ENCODE measurements at regions not wholly inside any gene's neighbourhood (a gene's known extent, or its start where the extent isn't known, plus 50 kb on each side); places are given as distances from the start of the nearest gene placed in this dataset.
A peak's percentile ranks its signal among the peaks of the same experiment; 100 is the strongest.

DNA sequence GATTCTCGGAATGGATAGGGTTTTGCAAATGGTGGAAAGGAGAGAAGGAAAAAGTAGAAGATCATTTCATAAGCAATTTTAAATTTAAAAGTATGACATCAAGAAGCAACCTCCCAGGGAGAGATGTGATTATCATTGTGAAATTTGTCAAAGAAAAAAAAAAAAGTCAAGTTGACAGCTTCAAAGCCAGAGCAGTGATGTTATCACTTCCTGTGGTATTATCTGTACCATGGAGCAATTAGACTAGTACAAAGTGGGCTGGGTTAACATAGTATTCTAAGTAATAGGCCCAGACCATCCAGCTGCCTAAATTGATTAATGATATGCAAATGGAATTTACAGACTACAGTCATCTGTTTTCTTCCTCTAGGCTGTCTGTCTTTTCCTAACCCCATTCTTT is 84.0 kb upstream of the NPY start:
- DNase-seq (ENCODE audit: low spot score): peak; percentile 50

DNA sequence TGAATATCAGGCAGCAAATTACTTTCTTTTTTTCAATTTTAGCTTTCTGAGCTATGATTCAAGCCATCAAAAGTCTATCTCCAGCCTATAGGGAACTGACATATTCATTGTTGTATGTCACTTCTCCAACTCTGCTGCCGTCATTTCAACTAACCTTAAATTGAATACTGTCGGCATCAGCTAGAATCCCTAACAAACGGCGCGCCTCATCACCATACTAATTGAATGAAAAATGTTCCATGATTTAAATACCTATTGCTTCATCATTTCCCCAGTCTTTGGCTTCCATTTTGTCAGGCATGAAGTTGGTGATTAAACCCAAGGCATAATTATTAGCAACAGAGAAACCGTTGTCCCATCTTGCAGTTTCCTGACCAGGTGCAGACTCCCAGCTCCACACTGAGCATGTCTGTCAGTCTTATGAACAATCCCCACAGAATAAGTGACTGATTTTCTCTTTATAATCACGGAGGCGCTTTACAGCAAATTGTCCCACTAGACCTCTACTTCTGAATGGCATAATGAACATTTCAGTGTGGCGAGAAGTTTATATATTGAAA is 83.5 kb upstream of the NPY start:
- no peak for DNase-seq (ENCODE audit: low spot score)

DNA sequence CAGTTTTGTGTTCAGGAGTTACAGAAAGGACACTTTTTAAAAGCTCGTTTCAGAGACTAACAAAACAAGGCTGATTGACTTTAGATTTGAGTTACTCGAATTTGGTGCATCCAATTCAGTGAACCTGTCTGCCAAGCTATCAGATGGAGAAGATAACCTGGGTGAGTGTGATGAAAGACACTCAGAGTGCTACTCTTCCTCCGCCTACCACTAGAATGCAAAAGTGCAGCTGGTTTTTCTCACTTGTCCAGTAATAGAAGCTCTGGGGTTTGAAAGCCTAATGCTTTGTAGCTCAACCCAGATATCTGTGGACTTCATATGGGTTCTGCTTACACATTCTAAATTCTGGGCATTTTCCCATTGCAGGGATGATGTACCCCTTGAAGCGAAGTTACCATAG is 82.8 kb upstream of the NPY start:
- DNase-seq (ENCODE audit: low spot score): no peak

GRCh38 chr7:24212073-24212472 is 71.9 kb upstream of the NPY start:
- DNase-seq (ENCODE audit: low spot score): no peak

- DNase-seq (ENCODE audit: low spot score): no peak
Observed at GRCh38 chr7:24213311-24213710, 70.7 kb upstream of the NPY start.

- DNase-seq (ENCODE audit: low spot score): no peak
Observed at GRCh38 chr7:24214670-24215069, 69.3 kb upstream of the NPY start.

DNA sequence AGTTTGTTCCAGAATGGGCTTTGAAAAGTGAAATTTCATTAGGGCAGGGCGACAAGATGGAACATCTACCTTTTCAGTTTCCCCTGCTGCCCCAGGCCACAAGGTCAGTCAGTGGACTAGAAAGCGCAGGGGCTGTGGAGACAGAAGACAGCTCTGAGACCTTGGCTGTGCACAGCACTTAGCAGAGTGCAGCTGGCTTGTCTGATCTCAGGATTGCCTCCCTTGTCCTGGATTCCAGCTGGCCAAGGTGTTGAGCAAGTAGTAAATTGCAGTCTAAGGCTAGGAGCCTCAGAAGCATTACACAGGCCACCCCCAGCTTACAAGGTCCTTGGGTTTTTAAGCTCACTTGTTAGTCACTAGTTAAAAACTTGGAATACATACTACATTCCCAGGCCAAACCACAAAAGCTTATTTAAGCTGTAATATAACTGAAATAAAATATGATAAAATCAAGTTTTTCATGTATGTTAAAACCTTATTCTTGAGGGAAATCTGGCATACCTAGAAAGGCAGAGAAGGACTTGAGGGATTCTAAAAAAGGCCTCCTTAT is 67.3 kb upstream of the NPY start:
- DNase-seq (ENCODE audit: low spot score): peak; percentile 77

GRCh38 chr7:24221500-24221899 is 62.5 kb upstream of the NPY start:
- no peak for DNase-seq (ENCODE audit: low spot score)

DNA sequence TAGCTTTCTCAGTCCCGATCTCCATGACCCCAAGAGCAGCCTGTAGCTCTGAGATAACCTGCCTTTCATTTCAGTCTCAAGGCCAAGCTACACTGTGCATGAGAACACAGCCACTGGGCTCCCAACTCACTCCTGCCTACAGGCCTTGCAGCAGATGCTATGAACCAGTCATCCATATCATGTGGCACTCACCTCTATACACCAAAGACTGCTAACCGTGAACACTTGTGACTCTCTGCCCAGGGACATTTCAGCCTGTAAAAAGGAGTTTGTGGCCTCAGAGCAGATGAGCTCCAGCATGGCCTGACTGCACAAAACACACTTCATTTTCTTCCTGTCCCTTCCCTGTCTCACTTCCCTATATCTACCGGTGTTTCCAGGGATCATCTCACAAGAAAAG is 56.9 kb upstream of the NPY start:
- DNase-seq (ENCODE audit: low spot score): no peak

GRCh38 chr7:24227603-24228359 is 56.2 kb upstream of the NPY start:
- DNase-seq (ENCODE audit: low spot score): no peak

GRCh38 chr7:24229481-24230226 is 54.3 kb upstream of the NPY start:
- no peak for DNase-seq (ENCODE audit: low spot score)

DNA sequence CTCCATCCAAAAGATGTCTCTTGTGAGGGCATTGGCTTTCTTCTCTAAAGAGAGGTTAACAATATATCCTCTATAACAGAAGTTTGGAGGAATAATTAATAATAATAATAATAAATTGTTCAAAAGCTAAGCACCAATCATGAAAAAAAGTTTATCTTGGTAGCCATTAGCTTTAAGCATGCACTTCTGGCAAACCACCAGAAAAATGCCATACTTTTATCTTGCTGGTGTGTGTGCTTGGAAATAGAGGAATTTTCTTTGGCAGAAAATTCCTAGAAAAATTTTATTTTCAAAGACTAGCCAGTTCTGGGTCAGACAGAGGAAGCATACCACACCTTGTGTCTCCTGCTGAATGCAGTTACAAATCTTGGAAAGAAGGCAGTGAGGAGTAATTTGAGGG is 52.5 kb upstream of the NPY start:
- no peak for DNase-seq (ENCODE audit: low spot score)

DNA sequence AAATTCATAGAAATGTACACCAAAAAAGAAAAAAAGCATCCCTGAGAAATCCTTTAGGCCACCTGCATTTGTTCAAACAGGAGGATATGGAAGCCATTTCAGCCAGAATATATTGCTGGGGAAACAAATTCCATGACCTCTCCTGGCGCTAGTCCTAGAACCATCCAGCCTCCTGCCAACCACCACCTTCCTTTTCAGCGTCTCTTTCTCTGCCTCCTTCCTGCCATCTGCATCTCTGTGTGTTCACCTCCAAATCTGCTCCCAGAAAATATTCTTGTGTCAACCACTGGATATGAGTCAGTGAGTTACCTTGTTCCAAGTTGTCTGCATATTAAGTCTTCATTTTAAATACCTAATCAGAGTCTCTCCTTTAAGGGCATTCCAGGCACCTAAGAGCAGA is 50.6 kb upstream of the NPY start:
- DNase-seq (ENCODE audit: low spot score): peak; percentile 64

Measured in A172 (cell line).